Skeletal muscle satellite cell (primary cell): ENCODE measurements at regions not wholly inside any gene's neighbourhood (a gene's known extent, or its start where the extent isn't known, plus 50 kb on each side); places are given as distances from the start of the nearest gene placed in this dataset.
"Not testable (repeated sequence)": the region's sequence is repeated elsewhere in the genome, so short reads cannot be mapped to it uniquely, and the experiment has no call there.

Experiments
- H3K27me3 ChIP-seq: 2 replicates; pipeline ENCODE4 v1.7.0; 2013; ENCODE audit warnings: low read length; ENCODE audit not compliant: control insufficient read depth, insufficient read depth
- H3K36me3 ChIP-seq: 2 replicates; pipeline ENCODE4 v1.7.0; 2013; ENCODE audit warnings: mild to moderate bottlenecking, control low read depth, low read length; ENCODE audit not compliant: insufficient read depth
- H3K4me1 ChIP-seq: 2 replicates; pipeline ENCODE4 v1.7.0; 2013; ENCODE audit warnings: low read length; ENCODE audit not compliant: control insufficient read depth, insufficient read depth
- H3K4me2 ChIP-seq: 2 replicates; pipeline ENCODE4 v1.7.0; 2013; ENCODE audit warnings: mild to moderate bottlenecking, low read length
- H3K4me3 ChIP-seq: 2 replicates; pipeline ENCODE4 v1.7.0; 2013; ENCODE audit warnings: low read length
- H3K9ac ChIP-seq: 2 replicates; pipeline ENCODE4 v1.7.0; 2013; ENCODE audit warnings: mild to moderate bottlenecking, low read depth, low read length, moderate library complexity
- H3K9me3 ChIP-seq: replicated peaks from 2 replicates; pipeline ENCODE4 v1.7.0; 2013; ENCODE audit warnings: mild to moderate bottlenecking, control low read depth, low read length

GRCh38 chrX:40893251-40893910 lies 158.0 kb upstream of the MED14 start:
- no peak overlapping the region for H3K4me2 ChIP-seq
- peaks cover 20% of the 10 kb centered on the region for H3K27me3 ChIP-seq
- no peaks in the 10 kb centered on the region for H3K36me3 ChIP-seq
- no peak overlapping the region for H3K4me3 ChIP-seq
- no peaks in the 10 kb centered on the region for H3K4me1 ChIP-seq
- H3K9ac ChIP-seq, result no peak overlapping the region
- H3K9me3 ChIP-seq, result no peaks in the 10 kb centered on the region

DNA sequence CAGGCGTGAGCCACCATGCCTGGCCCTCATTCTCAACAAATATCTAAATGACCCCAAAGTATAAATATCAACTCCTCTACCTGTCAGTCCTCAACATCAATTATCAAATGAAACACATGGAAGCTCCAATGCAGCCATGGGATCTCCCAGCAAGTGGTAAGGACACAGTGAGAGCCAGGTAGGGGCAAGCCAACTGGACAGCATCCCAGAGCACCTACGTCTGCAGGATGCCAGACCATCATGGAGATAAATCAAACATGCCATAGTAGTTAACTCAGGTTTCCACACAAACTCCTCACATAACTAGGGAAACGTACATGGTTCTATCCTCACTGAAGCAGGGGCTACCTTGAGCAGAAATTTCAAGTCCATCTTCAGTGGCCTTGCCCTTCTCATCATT lies 159.9 kb upstream of the MED14 start:
- Histone ChIP-seq H3K9ac (no peak overlapping the region), H3K4me3 (no peak overlapping the region), H3K4me1 (no peaks in the 10 kb centered on the region), H3K4me2 (no peak overlapping the region), H3K9me3 (no peaks in the 10 kb centered on the region), H3K36me3 (no peaks in the 10 kb centered on the region), H3K27me3 (peaks cover 29% of the 10 kb centered on the region)

- no peak overlapping the region for H3K4me3 ChIP-seq
- H3K9me3 ChIP-seq, result no peaks in the 10 kb centered on the region
- no peaks in the 10 kb centered on the region for H3K4me1 ChIP-seq
- no peaks in the 10 kb centered on the region for H3K36me3 ChIP-seq
- H3K4me2 ChIP-seq, result no peak overlapping the region
- H3K27me3 ChIP-seq, result peaks cover 19% of the 10 kb centered on the region
- H3K9ac ChIP-seq, result no peak overlapping the region
These were observed 162.5 kb upstream of the MED14 start for GRCh38 chrX:40897718-40898270.

DNA sequence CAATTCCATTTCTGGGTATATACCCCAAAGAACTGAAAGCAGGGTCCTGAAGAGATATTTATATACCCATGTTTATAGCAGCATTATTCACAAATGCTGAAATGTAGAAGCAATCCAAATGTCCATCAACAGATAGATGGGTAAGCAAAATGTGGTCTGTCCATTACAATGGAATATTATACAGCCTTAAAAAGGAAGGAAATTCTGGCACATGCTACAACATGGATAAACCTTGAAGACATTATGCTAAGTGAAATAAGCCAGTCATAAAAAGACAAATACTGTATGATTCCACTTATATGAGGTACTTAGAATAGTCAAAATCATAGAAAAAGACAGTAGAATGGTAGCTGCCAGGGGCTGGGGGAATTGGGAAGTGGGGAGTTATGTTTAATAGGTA lies 169.4 kb upstream of the MED14 start:
- not testable (repeated sequence) for H3K4me3 ChIP-seq, H3K4me1 ChIP-seq, H3K27me3 ChIP-seq, H3K36me3 ChIP-seq, H3K9me3 ChIP-seq, H3K4me2 ChIP-seq, H3K9ac ChIP-seq

DNA sequence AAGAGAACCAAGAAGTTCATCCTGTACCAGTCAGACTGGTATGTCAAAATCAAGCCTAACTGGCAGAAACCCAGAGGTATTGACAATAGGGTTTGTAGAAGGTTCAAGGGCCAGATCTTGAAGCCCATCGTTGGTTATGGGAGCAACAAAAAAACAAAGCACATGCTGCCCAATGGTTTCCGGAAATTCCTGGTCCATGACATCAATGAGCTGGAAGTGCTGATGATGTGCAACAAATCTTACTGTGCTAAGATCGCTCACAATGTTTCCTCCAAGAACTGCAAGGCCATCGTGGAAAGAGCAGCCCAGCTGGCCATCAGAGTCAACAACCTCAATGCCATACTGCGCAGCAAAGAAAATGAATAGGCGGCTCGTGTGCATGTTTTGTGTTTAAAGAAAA lies 172.7 kb upstream of the MED14 start:
- Histone ChIP-seq H3K9me3 (no peaks in the 10 kb centered on the region), H3K4me3 (no peak overlapping the region), H3K9ac (no peak overlapping the region), H3K4me1 (peaks cover 6% of the 10 kb centered on the region), H3K36me3 (no peaks in the 10 kb centered on the region), H3K27me3 (peaks cover 8% of the 10 kb centered on the region), H3K4me2 (no peak overlapping the region)

- H3K4me2 ChIP-seq, result no peak overlapping the region
- H3K4me1 ChIP-seq, result peaks cover 6% of the 10 kb centered on the region
- H3K27me3 ChIP-seq, result peaks cover 10% of the 10 kb centered on the region
- H3K9me3 ChIP-seq, result no peaks in the 10 kb centered on the region
- no peak overlapping the region for H3K4me3 ChIP-seq
- H3K36me3 ChIP-seq, result no peaks in the 10 kb centered on the region
- H3K9ac ChIP-seq, result no peak overlapping the region
These were observed 173.6 kb upstream of the MED14 start for GRCh38 chrX:40908857-40909475.

DNA sequence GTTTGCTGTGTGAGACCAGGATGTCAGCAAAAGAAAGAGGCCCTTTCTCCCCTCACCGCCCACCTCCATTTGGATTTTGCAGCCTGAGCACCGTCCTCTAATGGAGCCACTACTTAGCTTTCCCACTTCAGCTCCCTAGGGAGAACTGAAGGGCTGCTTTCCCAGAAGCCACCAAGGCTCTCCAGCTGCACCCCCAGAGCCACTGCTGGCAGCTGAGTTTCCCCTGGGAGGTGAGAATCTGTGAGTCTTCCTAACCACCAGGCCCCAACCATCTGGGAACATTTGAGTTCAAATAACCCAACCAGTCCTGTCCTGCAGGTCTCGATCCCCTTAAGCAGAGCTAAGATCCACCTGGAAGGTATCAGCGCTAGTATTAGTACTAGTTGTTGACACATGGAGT lies 173.1 kb upstream of the USP9X start:
- Histone ChIP-seq H3K4me1 (peaks cover 6% of the 10 kb centered on the region), H3K9ac (no peak overlapping the region), H3K27me3 (peaks cover 6% of the 10 kb centered on the region), H3K9me3 (no peaks in the 10 kb centered on the region), H3K4me3 (no peak overlapping the region), H3K4me2 (no peak overlapping the region), H3K36me3 (no peaks in the 10 kb centered on the region)

- no peaks in the 10 kb centered on the region for H3K9me3 ChIP-seq
- no peak overlapping the region for H3K4me3 ChIP-seq
- no peaks in the 10 kb centered on the region for H3K36me3 ChIP-seq
- peaks cover 6% of the 10 kb centered on the region for H3K4me1 ChIP-seq
- no peak overlapping the region for H3K4me2 ChIP-seq
- H3K27me3 ChIP-seq, result peaks cover 6% of the 10 kb centered on the region
- no peak overlapping the region for H3K9ac ChIP-seq
These were observed 172.7 kb upstream of the USP9X start for GRCh38 chrX:40912576-40912975.

DNA sequence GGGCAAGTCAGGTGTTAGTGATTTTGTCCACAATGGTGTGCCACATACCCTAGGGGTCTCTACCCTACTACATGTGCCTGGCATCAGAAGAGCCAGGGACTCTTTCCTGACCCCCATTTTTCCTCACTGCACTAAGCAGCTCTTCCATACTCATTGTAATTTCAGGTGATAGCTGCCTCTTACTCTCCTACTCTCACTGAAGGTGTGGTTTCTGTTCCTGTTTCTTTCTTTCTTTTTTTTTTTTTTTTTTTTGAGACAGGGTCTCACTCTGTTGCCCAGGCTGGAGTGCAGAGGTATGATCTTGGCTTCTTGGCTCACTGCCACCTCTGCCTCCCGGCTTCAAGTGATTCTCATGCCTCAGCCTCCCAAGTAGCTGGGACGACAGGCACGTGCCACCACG lies 164.9 kb upstream of the USP9X start:
- Histone ChIP-seq H3K4me1 (no peaks in the 10 kb centered on the region), H3K4me3 (no peak overlapping the region), H3K27me3 (no peaks in the 10 kb centered on the region), H3K4me2 (no peak overlapping the region), H3K36me3 (no peaks in the 10 kb centered on the region), H3K9me3 (no peaks in the 10 kb centered on the region), H3K9ac (no peak overlapping the region)

- Histone ChIP-seq H3K4me3 (no peak overlapping the region), H3K27me3 (no peaks in the 10 kb centered on the region), H3K9ac (no peak overlapping the region), H3K4me1 (peaks cover 3% of the 10 kb centered on the region), H3K4me2 (no peak overlapping the region), H3K36me3 (no peaks in the 10 kb centered on the region), H3K9me3 (no peaks in the 10 kb centered on the region)
These were observed 162.9 kb upstream of the USP9X start for GRCh38 chrX:40922307-40922706.

DNA sequence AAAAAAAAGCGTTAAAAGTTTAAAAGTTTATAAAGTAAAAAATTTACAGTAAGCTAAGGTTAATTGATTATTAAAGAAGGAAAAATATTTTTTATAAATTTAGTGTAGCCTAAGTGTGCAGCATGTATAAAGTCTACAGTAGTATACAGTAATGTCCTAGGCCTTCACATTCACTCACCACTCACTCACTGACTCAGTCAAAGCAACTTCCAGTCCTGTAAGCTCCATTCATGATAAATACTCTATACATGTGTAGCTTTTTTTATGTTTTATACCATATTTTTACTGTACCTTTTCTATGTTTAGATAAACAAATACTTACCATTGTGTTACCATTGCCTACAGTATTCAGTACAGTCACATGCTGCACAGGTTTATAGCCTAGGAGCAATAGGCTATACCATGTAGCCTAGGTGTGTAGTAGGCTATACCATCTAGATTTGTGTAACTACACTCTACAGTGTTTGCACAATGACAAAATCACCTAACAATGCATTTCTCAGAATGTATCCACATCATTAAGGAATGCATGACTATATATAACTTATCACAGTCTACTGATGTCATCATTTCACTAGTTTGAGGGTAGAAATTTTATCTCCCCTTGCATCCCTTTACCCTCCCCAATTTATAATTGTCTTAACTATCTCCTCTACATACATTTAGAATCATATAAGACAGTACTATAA lies 158.4 kb upstream of the USP9X start:
- not testable (repeated sequence) for H3K4me1 ChIP-seq, H3K9me3 ChIP-seq, H3K4me2 ChIP-seq, H3K9ac ChIP-seq, H3K4me3 ChIP-seq, H3K27me3 ChIP-seq, H3K36me3 ChIP-seq
